ENCODE measurements at regions not wholly inside any gene's neighbourhood (a gene's known extent, or its start where the extent isn't known, plus 50 kb on each side); places are given as distances from the start of the nearest gene placed in this dataset.
"Not testable (repeated sequence)": the region's sequence is repeated elsewhere in the genome, so short reads cannot be mapped to it uniquely, and the experiment has no call there.

DNA sequence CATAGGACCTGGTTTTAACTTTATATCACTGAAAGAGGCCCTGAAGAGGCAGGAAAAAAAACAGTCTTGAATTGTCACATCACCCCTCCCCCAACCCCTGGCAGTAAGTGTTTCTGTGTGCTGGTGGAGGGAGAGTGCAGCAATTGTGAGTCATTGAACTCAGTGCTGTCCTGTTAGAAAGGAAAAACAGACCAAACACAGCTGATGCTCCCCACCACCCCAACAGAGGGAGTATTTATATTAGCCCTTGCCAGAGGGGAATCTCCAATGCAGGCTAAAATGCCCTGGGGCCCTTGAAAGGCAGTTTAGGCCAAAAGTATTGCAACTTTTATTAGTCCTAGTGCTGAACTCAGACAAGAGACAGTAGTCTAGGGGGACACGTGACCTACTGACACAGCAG lies 197.8 kb upstream of the AGTR2 start:
- Histone ChIP-seq H3K27ac (no peak overlapping the region), H3K36me3 (no peaks in the 10 kb centered on the region), H3K9me3 (ENCODE audit: severe bottlenecking) (no peaks in the 10 kb centered on the region), H3K4me3 (ENCODE audit: low read depth, low read length) (no peak overlapping the region), H3K27me3 (ENCODE audit: insufficient read depth, low read depth, severe bottlenecking) (peaks cover 75% of the 10 kb centered on the region)
- TF ChIP-seq, protein P1, sequence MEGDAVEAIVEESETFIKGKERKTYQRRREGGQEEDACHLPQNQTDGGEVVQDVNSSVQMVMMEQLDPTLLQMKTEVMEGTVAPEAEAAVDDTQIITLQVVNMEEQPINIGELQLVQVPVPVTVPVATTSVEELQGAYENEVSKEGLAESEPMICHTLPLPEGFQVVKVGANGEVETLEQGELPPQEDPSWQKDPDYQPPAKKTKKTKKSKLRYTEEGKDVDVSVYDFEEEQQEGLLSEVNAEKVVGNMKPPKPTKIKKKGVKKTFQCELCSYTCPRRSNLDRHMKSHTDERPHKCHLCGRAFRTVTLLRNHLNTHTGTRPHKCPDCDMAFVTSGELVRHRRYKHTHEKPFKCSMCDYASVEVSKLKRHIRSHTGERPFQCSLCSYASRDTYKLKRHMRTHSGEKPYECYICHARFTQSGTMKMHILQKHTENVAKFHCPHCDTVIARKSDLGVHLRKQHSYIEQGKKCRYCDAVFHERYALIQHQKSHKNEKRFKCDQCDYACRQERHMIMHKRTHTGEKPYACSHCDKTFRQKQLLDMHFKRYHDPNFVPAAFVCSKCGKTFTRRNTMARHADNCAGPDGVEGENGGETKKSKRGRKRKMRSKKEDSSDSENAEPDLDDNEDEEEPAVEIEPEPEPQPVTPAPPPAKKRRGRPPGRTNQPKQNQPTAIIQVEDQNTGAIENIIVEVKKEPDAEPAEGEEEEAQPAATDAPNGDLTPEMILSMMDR (IDR thresholded peaks at IDR 0.05; ENCODE audit: low read depth, low read length) = no peak
- DNase-seq = no peak

DNA sequence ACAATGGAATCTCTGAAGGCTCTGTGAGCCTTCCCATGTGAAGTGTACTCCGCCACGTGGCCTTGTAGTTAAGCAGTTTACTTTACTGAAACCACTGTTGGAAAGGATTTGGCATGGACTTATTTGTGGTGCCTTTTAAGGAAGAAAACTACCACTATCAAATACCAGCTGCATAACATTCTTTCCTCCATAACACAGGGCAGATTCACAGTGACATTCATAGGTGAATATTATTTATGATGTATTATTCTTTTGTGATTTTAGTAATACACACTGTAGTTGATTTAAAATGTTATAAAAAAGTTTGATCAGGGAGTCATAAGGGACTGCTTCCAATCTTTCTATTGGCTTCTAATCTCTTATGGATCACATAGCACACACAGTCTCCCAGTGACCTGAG lies 192.5 kb upstream of the AGTR2 start:
- Histone ChIP-seq H3K9me3 (ENCODE audit: severe bottlenecking) (no peaks in the 10 kb centered on the region), H3K36me3 (no peaks in the 10 kb centered on the region), H3K4me3 (ENCODE audit: low read depth, low read length) (no peak overlapping the region), H3K27ac (no peak overlapping the region), H3K27me3 (ENCODE audit: insufficient read depth, low read depth, severe bottlenecking) (peaks cover 62% of the 10 kb centered on the region)
- DNase-seq = no peak
- TF ChIP-seq, protein P1 (IDR thresholded peaks at IDR 0.05; ENCODE audit: low read depth, low read length) = no peak

DNA sequence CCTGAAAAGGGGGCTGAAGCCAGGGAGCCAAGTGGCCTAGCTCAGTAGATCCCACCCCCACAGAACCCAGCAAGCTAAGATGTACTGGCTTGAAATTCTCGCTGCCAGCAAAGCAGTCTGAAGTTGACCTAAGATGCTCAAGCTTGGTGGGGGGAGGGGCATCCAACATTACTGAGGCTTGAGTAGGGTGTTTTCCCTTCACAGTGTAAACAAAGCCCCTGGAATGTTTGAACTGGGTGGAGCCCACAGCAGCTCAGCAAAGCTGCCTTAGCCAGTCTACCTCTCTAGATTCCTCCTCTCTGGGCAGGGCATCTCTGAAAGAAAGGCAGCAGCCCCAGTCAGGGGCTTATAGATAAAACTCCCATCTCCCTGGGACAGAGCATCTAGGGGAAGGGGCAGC lies 187.4 kb upstream of the AGTR2 start:
- H3K27ac ChIP-seq; H3K4me3 ChIP-seq (ENCODE audit: low read depth, low read length); H3K36me3 ChIP-seq; H3K9me3 ChIP-seq (ENCODE audit: severe bottlenecking); DNase-seq: not testable (repeated sequence)
- peaks cover 80% of the 10 kb centered on the region for H3K27me3 ChIP-seq (ENCODE audit: insufficient read depth, low read depth, severe bottlenecking)

DNA sequence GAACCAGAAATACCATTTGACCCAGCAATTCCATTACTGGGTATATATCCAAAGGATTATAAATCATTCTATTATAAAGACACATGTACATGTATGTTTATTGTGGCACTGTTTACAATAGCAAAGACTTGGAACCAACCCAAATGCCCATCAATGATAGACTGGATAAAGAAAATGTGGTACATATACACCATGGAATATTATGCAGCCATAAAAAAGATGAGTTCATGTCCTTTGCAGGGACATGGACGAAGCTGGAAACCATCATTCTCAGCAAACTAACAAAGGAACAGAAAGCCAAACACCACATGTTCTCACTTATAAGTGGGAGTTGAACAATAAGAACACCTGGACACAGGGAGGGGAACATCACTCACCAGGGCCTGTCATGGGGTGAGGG lies 183.1 kb upstream of the AGTR2 start:
- peaks cover 82% of the 10 kb centered on the region for H3K27me3 ChIP-seq (ENCODE audit: insufficient read depth, low read depth, severe bottlenecking)
- DNase-seq; H3K4me3 ChIP-seq (ENCODE audit: low read depth, low read length); H3K9me3 ChIP-seq (ENCODE audit: severe bottlenecking); H3K36me3 ChIP-seq; H3K27ac ChIP-seq: not testable (repeated sequence)

DNA sequence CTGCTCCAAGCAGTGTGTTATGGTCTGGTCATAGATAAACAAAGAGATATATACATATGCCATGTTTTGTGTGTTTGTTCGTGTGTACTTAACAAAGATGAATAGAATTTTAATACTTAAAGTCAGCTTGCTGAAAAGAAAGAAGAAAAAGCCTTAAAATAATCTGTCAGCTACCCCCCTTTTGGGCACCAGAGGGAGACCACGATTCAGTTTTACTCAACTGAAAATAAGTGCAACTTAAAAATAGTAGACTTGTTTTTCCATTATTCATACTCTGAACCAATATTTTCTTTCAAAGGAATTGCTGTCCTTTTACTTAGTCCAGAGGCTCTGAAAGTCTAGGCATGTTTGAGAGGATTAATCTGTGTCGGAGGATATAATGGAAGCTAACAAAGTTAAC lies 181.7 kb upstream of the AGTR2 start:
- Histone ChIP-seq H3K9me3 (ENCODE audit: severe bottlenecking) (no peaks in the 10 kb centered on the region), H3K4me3 (ENCODE audit: low read depth, low read length) (no peak overlapping the region), H3K27me3 (ENCODE audit: insufficient read depth, low read depth, severe bottlenecking) (peaks cover 73% of the 10 kb centered on the region), H3K27ac (no peak overlapping the region), H3K36me3 (no peaks in the 10 kb centered on the region)
- DNase-seq = no peak
- TF ChIP-seq, protein P1 (IDR thresholded peaks at IDR 0.05; ENCODE audit: low read depth, low read length) = no peak

DNA sequence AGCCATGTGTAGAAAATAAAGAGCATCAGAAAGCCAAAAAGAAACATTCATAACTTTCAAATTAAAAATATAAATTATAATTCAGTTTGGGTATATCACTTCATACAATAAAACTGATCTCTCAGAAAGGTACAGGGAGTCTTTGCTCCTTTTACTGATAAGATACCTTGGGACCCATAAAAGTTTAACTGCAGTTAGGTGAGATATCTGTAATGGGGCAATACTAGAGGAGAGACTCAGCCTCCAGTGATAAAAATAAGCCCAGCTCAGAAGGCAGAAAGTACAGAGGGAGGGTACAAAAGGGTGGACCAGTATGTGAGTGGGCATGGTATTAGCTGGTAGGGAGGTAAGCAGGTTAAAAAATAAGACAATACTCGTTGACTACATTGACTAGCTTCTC lies 180.9 kb upstream of the AGTR2 start:
- DNase-seq = no peak
- Histone ChIP-seq H3K27me3 (ENCODE audit: insufficient read depth, low read depth, severe bottlenecking) (peaks cover 69% of the 10 kb centered on the region), H3K4me3 (ENCODE audit: low read depth, low read length) (no peak overlapping the region), H3K36me3 (no peaks in the 10 kb centered on the region), H3K9me3 (ENCODE audit: severe bottlenecking) (no peaks in the 10 kb centered on the region), H3K27ac (no peak overlapping the region)
- TF ChIP-seq, protein P1 (IDR thresholded peaks at IDR 0.05; ENCODE audit: low read depth, low read length) = no peak

DNA sequence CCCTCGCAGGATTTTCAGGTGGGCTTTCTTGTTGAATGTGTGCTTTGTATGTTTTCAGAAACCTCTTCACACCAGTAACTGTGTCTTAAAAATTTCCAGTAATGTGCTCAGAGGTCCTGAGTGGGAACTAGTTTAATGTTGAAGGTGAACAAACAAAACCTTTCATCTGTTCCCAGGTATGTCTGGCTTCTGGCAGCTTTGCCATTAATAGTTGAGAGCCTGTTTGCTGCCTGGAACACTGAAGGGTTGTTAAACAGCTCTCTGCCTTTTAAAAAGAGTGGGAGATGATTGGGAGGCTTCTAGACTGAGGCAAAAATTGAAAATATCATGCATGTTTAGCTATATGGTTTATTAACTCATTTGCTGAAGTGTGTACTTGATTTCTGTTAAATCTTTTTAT lies 161.2 kb upstream of the AGTR2 start:
- H3K27ac ChIP-seq = no peak overlapping the region
- no peak overlapping the region for H3K4me3 ChIP-seq (ENCODE audit: low read depth, low read length)
- TF ChIP-seq, protein P1 (IDR thresholded peaks at IDR 0.05; ENCODE audit: low read depth, low read length) = no peak
- no peaks in the 10 kb centered on the region for H3K9me3 ChIP-seq (ENCODE audit: severe bottlenecking)
- peaks cover 54% of the 10 kb centered on the region for H3K27me3 ChIP-seq (ENCODE audit: insufficient read depth, low read depth, severe bottlenecking)
- H3K36me3 ChIP-seq = no peaks in the 10 kb centered on the region
- DNase-seq = no peak

Measured in WERI-Rb-1 (cell line).